GM12873 (cell line): ENCODE measurements at regions not wholly inside any gene's neighbourhood (a gene's known extent, or its start where the extent isn't known, plus 50 kb on each side); places are given as distances from the start of the nearest gene placed in this dataset.

ENCODE experiments used
- TF ChIP-seq, protein P1 (sequence below): IDR thresholded peaks from 2 replicates; pipeline ENCODE4 v1.5.1; 2012; ENCODE audit warnings: low read depth, mild to moderate bottlenecking, moderate library complexity, low read length, control low read depth; ENCODE audit not compliant: insufficient read depth; ENCODE audit errors: missing control alignments

DNA sequence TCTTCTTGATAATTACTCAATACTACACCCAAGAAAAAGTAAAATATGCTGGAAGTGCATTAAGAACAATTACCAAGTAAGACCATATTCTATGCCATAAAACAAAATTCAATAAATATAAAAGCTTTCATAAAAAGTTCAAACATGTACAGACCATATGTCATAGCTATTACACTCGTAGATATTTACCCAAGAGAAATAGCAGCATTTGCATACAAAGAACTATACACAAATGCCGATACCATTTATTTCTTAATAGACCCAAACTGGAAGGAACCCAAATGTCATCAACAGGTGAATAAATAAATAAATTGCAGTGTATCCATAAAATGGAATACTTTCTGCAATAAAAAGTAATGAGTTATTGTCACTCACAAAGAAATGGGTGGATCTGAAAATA lies 78.3 kb upstream of the SLC16A7 start:
- TF ChIP-seq, protein P1, sequence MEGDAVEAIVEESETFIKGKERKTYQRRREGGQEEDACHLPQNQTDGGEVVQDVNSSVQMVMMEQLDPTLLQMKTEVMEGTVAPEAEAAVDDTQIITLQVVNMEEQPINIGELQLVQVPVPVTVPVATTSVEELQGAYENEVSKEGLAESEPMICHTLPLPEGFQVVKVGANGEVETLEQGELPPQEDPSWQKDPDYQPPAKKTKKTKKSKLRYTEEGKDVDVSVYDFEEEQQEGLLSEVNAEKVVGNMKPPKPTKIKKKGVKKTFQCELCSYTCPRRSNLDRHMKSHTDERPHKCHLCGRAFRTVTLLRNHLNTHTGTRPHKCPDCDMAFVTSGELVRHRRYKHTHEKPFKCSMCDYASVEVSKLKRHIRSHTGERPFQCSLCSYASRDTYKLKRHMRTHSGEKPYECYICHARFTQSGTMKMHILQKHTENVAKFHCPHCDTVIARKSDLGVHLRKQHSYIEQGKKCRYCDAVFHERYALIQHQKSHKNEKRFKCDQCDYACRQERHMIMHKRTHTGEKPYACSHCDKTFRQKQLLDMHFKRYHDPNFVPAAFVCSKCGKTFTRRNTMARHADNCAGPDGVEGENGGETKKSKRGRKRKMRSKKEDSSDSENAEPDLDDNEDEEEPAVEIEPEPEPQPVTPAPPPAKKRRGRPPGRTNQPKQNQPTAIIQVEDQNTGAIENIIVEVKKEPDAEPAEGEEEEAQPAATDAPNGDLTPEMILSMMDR, result no peak

DNA sequence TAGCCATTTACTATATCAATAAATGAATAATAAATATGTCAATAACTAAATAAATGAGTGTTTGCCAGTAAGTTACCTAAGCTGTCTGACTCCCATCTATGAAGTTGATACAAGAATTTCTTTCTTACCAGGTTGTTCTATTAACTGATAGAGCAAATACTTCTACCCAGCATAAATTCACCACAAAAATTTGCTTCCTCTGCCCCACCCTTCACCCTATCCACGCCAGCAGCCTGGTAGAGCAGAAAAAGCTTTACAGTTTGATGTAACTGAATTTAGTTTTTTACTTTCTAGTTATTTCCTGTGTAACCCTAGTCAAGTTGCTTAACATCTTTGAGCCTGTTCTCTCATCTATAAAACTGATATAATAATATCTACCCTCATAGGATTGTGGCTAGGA lies 94.9 kb upstream of the SLC16A7 start:
- TF ChIP-seq, protein P1, result no peak

DNA sequence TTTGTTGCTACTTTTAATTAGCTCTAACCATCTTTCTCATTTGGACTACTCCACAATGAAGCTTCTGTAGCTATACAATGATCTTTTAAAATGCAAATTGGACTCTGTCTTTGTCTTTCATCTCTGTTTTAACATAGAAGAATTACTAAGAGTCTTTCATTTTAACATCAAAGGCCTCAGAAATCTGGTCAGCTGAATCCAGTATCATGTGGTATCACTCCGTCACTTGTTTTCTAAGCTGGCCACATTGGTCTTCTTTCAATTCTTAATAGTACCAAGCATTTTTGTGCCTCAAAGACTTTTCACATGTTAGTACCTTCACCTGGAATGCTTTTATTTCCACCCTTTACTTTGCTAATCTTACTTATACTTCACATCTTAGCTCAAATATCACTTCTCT lies 95.5 kb upstream of the SLC16A7 start:
- TF ChIP-seq, protein P1, result no peak

DNA sequence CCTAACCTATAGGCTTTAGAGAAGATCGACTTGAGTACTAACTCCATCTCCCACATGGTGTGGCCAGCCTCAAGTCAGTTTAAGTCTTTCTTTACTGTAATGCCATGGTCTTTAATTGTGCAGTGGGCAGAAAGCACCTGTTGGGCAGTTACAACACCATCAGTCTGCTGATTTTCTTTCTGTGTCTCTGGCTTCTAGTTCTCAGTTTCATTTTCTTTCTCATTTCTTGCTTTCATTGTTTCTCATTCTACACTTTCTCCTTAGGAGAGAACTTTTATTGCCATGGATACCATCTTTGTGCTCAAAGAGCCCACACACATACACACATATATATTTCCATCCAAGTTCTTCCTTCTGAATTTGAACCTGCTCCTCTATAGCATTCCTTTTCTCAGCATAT lies 96.1 kb upstream of the SLC16A7 start:
- TF ChIP-seq, protein P1, result no peak

DNA sequence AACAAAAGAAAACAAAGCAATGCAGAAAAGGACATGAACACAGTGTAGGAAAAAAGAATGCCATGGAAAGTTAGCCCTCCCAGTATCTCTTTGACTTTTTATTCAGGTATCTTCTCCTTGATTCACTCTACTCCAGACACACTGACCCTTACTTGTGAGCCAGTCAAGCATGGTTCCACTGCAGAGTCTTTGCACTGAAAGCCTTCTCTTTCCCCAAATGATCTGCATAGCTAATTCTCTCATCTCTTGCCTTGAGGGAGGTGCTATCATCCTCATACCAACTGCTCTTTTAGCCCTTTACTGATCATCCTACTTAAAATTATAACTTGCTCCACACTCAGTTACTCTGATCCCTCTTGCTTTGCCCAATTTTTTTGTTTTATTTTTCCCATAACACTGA lies 101.2 kb upstream of the SLC16A7 start:
- TF ChIP-seq, protein P1, result no peak

DNA sequence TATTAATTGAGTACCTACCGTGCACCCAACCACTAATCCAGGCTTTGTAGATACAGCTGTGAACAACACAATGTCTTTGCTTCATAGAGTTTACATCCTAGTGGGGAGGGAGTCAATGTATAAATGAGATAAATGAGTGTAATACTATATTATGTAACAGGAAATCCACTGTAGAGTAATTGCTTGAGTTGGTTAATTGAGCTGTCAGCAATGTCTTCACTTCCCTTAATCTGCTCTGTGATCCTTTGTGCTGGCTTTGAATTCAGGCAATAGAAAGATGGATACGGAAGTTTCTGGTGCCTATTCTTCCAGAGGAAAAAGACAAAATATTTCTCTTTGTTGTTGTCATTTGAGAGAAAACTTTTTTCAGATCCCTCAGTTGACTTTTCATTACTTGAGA lies 104.0 kb upstream of the SLC16A7 start:
- TF ChIP-seq, protein P1, result no peak

DNA sequence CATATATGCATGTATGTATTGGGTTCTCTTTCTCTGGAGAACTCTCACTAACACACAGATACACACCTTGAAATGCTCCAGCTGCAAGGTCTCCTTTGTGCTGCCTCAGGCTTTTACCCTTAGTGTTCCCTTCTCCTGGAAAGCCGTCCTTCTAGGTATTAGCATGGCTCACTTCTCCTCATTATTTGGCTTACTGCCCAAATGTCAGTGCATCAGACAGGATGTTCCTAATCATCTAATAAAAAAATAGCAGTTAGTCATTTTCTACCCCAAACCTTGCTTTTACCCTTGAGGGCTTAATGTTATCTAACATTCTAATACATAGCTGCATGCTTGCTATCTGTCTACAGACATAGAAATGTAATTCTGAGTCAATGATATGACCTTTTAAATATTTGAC lies 109.0 kb upstream of the SLC16A7 start:
- TF ChIP-seq, protein P1, result no peak
